GM21528 (cell line): ENCODE measurements at regions not wholly inside any gene's neighbourhood (a gene's known extent, or its start where the extent isn't known, plus 50 kb on each side); places are given as distances from the start of the nearest gene placed in this dataset.

Experiments used
- ATAC-seq: cut with Tn5 transposase; IDR thresholded peaks from one replicate; pipeline ENCODE4 v1.9.1; 2021; ENCODE audit warnings: mild to moderate bottlenecking, moderate library complexity; ENCODE audit not compliant: unreplicated experiment, low FRiP score

- ATAC-seq = no peak
These were observed 726.1 kb upstream of the WWC1 start for GRCh38 chr5:167565189-167565954.

DNA sequence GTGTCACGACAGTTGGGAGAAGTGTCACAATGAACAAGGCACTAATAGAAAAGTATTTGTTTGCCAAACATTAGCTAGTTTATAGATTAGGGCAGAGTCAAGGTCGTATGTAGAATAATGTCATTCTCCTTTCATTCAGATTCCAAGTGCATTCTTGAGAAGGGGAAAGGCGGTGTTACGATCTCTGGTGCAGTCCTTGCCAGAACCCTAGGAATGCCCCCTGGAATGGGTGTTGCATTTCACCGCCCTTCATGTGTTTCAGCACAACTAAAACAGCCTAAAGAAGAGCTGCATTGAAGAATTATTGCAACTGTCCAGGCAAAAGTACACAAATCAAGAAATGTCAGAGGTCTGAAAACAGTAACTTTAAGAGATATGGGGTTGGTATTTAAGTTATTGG is 721.0 kb upstream of the WWC1 start:
- no peak for ATAC-seq

- ATAC-seq = no peak
These were observed 719.6 kb upstream of the WWC1 start for GRCh38 chr5:167571824-167572223.

GRCh38 chr5:167573370-167574127 is 717.9 kb upstream of the WWC1 start:
- no peak for ATAC-seq

GRCh38 chr5:167574464-167574863 is 717.0 kb upstream of the WWC1 start:
- no peak for ATAC-seq

- ATAC-seq = no peak
These were observed 716.1 kb upstream of the WWC1 start for GRCh38 chr5:167575330-167575729.

DNA sequence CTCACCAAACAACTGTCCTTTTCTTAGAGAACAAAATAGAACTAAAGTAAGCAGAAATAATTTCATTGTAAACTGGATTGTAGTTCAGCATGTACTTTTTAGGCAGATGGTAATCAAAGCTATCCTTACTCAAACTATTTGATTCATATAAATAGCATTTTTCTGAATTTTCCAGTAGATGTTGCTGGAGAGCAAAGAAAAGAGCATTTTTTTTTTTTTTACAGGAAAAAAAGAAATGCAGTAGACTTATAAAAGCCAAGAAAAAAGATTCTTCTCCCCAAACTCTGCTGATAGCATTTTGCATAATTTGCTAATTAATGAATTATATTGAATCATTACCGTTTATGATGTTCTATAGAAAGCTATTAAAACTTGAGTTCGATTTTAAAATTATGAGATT is 715.3 kb upstream of the WWC1 start:
- no peak for ATAC-seq

GRCh38 chr5:167576897-167577296 is 714.5 kb upstream of the WWC1 start:
- ATAC-seq = no peak

- ATAC-seq = no peak
These were observed 713.8 kb upstream of the WWC1 start for GRCh38 chr5:167577616-167578015.

GRCh38 chr5:167578977-167579692 is 712.3 kb upstream of the WWC1 start:
- no peak for ATAC-seq

GRCh38 chr5:167579693-167580055 is 711.8 kb upstream of the WWC1 start:
- ATAC-seq = no peak

- ATAC-seq = no peak
These were observed 710.8 kb upstream of the WWC1 start for GRCh38 chr5:167580608-167581007.

DNA sequence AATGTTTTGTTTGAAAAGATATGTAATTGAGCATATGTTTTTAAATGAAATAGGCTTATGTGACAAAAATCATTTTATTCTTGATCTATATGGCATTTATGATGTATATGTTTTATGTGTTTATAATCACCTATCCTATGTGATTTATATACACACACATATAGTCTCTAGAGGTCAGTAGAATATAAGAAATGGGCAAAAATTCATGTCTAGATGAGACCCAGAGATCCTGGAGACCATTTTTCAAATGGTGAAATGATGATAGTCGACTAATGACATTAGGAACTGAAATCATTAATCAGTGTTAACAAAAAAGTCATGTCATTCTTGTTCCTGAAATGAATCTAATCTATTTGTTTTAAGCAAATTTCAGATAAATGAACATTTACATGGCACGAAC is 709.2 kb upstream of the WWC1 start:
- no peak for ATAC-seq

DNA sequence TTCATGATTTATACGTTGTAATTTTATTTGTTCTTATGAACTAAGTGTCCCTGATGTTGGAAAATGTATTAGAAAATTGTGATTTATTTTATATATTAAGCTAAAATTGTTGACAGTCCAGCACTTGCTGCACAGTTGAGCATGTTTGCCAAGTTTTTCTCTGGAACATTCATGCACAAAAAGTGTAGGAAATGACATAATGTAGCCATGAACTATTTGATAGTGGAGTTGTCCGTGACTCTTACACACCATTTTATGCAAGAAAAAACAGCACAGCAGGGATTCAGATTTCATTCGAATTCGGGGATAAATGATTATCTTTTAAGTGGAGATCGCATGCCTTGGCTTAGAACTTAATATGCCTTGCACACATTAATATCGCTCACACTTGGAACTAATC is 708.6 kb upstream of the WWC1 start:
- no peak for ATAC-seq

GRCh38 chr5:167585184-167585583 is 706.3 kb upstream of the WWC1 start:
- no peak for ATAC-seq

- no peak for ATAC-seq
These were observed 703.5 kb upstream of the WWC1 start for GRCh38 chr5:167587772-167588437.

DNA sequence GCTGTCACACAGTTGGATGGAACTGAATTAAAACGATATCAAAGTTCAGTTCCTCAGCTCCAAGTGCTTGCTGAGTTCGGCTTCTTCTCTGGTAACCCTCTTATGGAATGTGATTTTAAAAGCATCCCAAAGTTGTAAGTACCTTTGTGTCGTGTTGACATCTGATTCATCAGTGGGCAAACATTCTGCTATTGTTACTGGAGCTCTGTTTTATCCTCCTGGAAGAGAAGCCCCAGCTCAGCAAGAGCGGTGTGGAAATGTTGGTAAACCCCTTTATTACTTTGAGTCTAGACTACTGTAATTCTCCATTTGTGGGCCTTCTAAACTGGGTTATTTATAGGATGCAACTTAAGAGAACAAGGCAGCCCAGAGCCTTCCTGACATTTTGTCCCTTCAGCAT is 699.3 kb upstream of the WWC1 start:
- no peak for ATAC-seq

GRCh38 chr5:167593329-167594060 is 698.0 kb upstream of the WWC1 start:
- ATAC-seq = no peak

DNA sequence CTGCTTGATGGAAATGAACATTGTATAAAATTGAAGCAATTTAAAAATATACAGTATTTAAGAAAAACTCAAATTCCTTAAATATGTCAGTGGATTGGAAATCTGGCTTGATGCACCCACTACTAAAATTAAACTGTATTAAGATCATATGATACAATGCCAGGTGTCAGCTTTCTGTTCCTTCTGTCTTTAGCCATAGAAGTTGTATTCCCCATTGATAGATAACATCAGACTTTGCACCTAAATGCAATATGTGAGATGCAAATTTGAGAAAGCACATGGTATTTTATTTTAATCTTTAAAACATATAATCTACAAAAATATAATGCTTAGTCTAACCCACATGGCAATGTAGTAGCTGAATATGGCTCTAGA is 697.4 kb upstream of the WWC1 start:
- no peak for ATAC-seq

DNA sequence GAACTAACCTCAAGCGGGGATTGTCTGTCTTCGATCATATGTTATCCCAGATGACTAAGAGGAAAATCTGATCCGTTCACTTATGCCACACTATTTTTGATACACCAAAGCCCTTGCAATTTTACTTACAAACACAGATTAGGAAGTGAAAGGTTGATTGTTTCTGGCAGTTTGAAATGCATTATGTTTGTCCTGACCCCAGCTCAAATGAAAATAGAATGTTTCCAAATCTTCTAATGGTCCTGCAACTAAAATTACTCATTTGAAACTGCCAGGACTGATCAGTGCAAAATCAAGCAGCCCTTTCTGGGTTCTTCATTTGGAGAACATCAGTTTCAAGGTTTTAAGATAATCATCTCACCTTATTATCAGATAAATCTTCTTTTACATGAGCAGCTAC is 696.7 kb upstream of the WWC1 start:
- ATAC-seq = no peak
